Inferior parietal cortex (tissue), 1 donor: ENCODE measurements at regions not wholly inside any gene's neighbourhood (a gene's known extent, or its start where the extent isn't known, plus 50 kb on each side); places are given as distances from the start of the nearest gene placed in this dataset.
"Not testable (repeated sequence)": the region's sequence is repeated elsewhere in the genome, so short reads cannot be mapped to it uniquely, and the experiment has no call there.

Experiments
- DNase-seq: peaks from one replicate; pipeline ENCODE4 v3.0.0-alpha.2; 2016; ENCODE audit errors: extremely low spot score

DNA sequence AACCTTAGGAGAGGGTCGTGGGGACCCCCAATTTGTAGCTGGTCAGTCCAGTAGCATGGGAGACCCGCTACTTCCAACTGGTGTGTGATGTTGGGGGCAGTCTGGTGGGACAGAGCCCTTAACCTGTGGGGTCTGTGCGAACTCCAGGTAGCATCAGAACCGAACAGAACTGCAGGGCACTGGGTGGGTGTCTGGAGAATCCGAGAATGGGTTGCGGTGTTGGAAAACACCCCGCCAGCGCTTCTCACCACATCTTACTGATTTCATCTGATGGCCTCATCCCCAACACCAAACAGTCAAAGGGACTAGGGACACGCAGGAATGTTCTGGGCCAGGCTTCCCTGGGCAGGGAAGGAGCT, 89.3 kb downstream of the KCNJ18 start:
- DNase-seq = not testable (repeated sequence)

DNA sequence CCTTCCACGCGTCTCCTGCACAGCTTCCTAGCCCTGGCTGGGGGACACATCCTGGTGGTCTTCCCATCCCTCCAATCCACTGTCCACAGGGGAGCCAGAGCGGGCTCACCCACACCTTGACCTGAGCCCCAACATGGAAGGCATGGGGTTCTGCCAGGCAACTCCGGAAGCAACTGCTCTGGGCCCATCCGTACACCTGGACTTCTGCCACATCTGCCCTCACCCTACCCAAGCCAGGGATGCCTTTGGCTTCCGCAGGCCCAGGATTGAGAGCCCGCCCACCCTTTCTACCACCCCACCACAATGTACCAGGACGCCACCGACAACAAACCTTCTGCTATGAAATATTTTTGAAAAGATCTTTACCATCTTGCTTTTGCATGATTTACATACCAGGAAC, 89.8 kb downstream of the KCNJ18 start:
- not testable (repeated sequence) for DNase-seq

- not testable (repeated sequence) for DNase-seq
These were observed 90.3 kb downstream of the KCNJ18 start for GRCh38 chr17:21782604-21783003.

DNA sequence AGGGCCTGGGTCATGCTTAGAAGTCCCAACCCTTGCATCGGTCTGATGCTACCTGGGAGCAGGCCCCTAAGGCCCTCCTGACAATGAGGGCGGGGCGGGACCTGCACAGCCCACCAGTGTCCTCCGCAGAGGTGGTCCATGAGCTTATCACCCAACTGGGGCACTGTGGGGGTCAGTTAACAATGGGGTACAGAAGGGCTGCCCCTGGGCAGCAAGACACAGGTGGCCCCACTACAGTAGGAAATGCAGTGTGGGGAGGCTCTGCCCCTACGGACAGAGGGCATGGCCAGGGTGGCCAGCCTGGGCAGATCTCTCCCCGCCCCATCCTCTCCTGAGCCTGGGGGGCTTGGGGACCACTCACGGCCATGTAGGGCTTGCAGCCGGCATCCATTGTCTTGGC, 90.7 kb downstream of the KCNJ18 start:
- not testable (repeated sequence) for DNase-seq

- not testable (repeated sequence) for DNase-seq
These were observed 121.9 kb downstream of the KCNJ18 start for GRCh38 chr17:21814272-21814671.

DNA sequence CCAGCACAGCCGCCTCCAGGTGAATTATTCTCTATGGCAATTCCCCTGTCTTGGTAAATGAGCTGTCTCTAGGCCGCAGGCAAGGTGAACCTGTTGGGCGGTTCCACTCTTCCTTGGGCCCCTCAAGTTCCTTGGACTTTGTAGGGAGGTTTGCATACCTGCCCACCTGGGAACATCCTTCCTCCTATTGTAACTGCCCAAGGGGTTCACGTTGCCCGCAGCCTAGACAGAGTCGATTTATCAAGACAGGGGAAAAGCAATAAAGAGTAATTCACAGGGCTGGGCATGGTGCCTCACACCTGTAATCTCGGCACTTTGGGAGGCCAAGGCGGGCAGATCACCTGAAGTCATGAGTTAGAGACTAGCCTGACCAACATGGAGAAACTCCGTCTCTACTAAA, 122.5 kb downstream of the KCNJ18 start:
- DNase-seq = no peak

DNA sequence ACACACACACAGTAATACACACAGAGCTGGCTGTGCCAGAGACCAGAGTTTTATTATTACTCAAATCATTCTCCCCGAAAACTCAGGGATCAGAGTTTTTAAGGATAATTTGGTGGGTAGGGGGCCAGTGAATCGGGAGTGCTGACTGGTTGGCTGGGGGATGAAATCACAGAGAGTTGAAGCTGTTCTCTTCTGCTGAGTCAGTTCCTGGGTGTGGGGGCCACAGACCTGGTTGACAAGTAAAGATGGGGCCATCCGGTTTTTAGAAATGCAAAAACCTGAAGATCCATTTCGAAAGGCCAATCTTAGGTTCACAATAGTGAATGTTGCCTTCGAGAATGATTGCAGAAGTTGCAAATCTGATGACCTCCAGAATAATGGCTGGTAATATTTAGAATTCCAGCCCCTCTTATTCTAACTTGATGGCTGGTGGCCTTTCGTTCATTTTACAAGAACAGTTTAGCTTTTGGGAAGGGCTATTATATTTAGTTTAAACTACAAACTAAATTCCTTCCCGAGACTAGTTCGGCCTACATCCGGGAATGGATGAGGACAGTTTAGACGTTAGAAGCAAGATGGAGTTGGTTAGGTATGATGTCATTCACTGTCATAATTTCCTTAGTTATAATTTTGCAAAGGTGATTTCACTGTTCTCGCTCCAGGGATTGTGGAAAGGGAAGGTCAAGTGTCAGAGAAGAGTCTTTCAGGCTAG, 123.2 kb downstream of the KCNJ18 start:
- no peak for DNase-seq

- DNase-seq = no peak
These were observed 124.6 kb downstream of the KCNJ18 start for GRCh38 chr17:21816592-21817567.

DNA sequence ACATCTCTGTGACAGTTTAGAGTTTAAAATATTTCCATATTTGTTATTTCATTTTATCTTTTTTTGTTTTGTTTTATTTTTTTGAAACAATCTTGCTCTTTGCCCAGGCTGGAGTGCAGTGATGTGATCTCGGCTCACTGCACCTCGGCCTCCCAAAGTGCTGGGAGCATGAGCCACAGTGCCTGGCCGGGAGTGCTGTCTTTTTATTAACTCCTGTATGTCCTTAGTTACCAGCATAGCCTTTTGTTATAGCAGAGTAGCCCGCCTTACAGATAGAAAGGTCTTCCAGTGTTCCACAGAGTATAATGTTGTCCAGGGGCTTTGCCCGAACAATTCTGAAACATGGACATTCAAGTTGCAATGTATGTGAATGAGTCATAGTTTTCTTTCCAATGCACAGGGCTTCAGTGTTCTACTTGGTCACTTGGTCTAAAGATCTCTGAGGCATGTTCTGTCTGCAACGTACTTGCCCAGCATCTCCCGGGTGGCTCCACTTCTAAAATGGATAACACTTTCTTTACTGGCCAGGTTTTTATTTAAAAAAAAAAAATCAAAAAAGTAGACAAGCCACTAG, 125.6 kb downstream of the KCNJ18 start:
- DNase-seq = no peak

DNA sequence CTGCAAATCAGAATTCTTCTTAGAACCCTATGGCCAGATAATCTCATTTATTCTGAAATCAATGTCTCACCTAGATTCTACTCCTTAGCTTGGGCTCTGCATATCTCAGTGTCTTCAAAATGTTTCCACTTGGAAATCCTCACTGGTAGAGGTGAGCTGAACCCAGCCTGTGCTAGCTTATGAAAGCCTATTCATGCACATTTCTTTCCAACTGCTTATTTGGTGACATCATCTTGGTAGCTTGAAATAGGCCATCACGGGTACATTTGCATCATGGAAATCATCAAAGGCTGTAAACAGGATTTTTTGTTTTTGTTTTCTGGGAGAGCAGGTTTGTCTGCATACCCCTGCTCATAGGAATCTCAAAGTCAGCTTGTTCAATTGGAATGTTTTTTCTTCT, 130.8 kb downstream of the KCNJ18 start:
- no peak for DNase-seq

DNA sequence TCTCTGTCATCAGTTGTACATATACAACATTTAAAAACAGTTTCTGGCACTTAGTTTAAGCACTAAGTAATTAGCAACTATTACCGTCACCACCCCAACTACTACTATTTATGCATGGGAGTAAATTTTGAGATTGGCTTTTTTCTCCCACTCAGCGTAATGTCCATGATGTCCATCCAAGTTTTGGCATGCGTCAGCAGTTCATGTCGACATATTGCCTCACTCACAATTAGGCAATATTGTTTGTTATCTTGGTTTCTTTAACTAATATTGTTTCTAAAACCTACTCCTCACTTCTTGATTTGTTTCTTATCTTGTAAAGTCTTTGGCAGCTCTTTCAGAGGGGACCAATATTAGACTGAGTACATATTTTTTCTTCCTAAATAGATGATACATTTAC, 131.3 kb downstream of the KCNJ18 start:
- DNase-seq = no peak

GRCh38 chr17:21841839-21842238, 149.5 kb downstream of the KCNJ18 start:
- DNase-seq = no peak

DNA sequence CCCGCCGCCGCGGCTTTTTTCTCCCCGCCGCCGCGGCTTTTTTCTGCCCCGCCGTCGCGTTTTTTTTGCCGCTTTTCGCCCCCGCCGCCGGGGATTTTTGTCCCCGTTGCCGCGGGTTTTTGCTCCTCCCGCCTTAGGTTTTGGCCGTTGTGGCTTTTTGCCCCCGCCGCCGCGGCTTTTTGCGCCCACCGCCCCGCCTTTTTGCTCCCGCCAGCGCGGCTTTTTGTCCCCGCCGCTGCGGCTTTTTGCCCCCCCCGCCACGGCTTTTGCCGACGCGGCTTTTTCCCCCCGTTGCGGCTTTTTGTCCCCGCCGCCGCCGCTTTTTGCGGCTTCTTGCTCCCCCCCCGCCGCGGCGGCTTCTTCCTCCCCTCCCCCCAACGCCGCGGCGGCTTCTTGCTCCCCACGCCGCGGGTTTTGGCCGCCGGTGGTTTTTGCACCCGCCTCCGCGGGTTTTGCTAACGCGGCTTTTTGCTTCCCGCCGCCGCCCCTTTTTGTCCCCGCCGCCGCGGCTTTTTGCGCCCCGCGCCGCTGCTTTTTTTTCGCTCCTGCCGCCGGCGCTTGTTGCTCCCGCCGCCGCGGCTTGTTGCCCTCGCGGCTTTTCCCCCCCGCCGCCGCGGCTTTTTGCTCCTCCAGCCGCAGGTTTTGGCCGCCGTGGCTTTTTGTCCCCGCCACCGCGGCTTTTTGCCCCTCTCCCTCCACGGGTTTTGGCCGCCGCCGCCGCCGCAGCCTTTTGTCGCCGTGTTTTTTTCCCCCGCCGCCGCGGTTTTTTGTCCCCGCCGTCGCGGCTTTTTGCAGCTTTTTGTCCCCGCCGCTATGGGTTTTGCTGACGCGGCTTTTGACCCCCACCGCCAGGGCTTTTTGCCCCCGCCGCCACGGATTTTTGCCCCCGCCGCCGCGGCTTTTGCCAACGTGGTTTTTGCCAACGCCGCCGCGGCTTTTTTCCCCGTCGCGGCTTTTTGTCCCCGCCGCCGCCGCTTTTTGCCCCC, 150.3 kb downstream of the KCNJ18 start:
- no peak for DNase-seq

DNA sequence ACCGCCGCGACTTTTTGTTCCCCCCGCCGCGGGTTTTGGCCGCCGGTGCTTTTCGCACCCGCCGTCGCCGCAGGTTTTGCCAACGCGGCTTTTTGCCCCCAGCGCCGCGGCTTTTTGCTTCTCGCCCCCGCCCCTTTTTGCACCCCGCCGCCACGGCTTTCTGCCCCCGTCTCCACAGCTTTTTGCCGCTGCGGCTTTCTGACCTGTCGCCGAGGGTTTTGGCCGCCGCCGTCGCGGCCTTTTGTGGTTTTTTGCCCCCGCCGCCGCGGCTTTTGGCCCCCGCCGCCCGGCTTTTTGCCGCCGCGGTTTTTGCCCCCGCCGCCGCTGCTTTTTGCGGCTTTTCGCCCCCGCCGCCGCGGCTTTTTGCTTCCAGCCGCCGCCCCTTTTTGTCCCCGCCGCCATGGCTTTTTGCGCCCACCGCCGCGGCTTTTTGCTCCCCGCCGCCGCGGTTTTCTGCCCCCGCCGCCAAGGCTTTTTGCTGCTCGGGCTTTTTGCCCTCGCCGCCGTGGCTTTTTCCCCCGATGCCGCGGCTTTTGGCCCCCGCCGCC, 151.1 kb downstream of the KCNJ18 start:
- no peak for DNase-seq

DNA sequence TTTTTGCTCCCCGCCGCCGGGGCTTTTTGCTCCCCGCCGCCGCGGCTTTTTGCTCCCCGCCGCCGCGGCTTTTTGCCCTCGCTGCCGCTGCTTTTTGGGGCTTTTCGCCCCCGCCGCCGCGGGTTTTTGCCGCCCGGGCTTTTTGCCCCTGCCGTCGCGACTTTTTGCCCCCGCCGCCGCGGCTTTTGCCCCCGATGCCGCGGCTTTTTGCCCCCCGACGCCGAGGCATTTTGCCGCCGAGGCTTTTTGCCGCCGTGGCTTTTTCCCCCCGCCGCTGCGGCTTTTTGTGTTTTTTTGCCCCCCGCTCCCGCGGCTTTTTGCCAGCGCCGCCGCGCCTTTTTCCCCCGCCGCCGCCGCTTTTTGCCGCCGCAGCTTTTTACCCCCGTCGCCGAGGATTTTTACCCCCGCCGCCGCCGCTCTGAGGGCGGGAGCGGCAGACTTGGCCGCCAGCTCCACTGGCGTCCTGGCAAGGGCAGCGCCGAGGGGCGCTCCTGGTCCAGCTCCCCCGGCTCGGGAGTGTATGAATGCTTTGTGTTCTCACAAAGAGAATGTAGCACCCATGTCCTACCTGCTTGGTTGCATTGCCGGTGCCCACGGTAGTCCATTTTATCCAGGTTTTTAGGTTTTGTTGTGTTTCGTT, 151.7 kb downstream of the KCNJ18 start:
- DNase-seq = no peak

GRCh38 chr17:21848510-21848909, 156.2 kb downstream of the KCNJ18 start:
- DNase-seq = not testable (repeated sequence)

- not testable (repeated sequence) for DNase-seq
These were observed 156.7 kb downstream of the KCNJ18 start for GRCh38 chr17:21849030-21849429.

GRCh38 chr17:21850614-21851013, 158.3 kb downstream of the KCNJ18 start:
- not testable (repeated sequence) for DNase-seq
